IPS DF 6.9 (cell line): ENCODE measurements at regions not wholly inside any gene's neighbourhood (a gene's known extent, or its start where the extent isn't known, plus 50 kb on each side); places are given as distances from the start of the nearest gene placed in this dataset.

ENCODE experiments used
- DNase-seq: peaks from one replicate; pipeline ENCODE4 v3.0.0-alpha.2; 2013; ENCODE audit warnings: low read depth, low spot score
- H3K27ac ChIP-seq: one replicate; pipeline ENCODE4 v1.5.1; 2013; ENCODE audit warnings: low read length, control low read depth
- H3K27me3 ChIP-seq: 2 replicates; pipeline ENCODE4 v1.6.1; 2013; ENCODE audit warnings: mild to moderate bottlenecking, low read length; ENCODE audit not compliant: control insufficient read depth, insufficient read depth
- H3K36me3 ChIP-seq: 2 replicates; pipeline ENCODE4 v1.6.1; 2013; ENCODE audit warnings: low read length; ENCODE audit not compliant: control insufficient read depth, insufficient read depth
- H3K4me1 ChIP-seq: 2 replicates; pipeline ENCODE4 v1.6.1; 2013; ENCODE audit warnings: low read length; ENCODE audit not compliant: control insufficient read depth, insufficient read depth
- H3K4me3 ChIP-seq: 2 replicates; pipeline ENCODE4 v1.5.1; 2013; ENCODE audit warnings: mild to moderate bottlenecking, low read length
- H3K9me3 ChIP-seq: 2 replicates; pipeline ENCODE4 v1.6.1; 2013; ENCODE audit warnings: low read length, inconsistent platforms; ENCODE audit not compliant: control insufficient read depth, insufficient read depth
- WGBS: extraction: QIAGEN DNeasy Blood & Tissue Kit; methylation state at CpG from one replicate; pipeline ENCODE4 v1.1.7; 2013; ENCODE audit warnings: mixed read lengths, missing lambda C conversion rate; ENCODE audit not compliant: insufficient read length, insufficient coverage; 5-methylcytosine and 5-hydroxymethylcytosine counted together

- DNase-seq, result no peak
- Histone ChIP-seq H3K27me3 (no peaks in the 10 kb centered on the region), H3K4me1 (no peaks in the 10 kb centered on the region), H3K36me3 (no peaks in the 10 kb centered on the region), H3K4me3 (no peak overlapping the region), H3K9me3 (no peaks in the 10 kb centered on the region), H3K27ac (no peak overlapping the region)
- no CpG with 5 or more reads among the region's 1 CpG for WGBS
These were observed 134.5 kb upstream of the TLL1 start for GRCh38 chr4:165738571-165738970.

GRCh38 chr4:165740911-165741310, 132.1 kb upstream of the TLL1 start:
- no CpG with 5 or more reads among the region's 6 CpGs for WGBS
- H3K4me1 ChIP-seq, result no peaks in the 10 kb centered on the region
- no peaks in the 10 kb centered on the region for H3K36me3 ChIP-seq
- no peak overlapping the region for H3K27ac ChIP-seq
- no peak overlapping the region for H3K4me3 ChIP-seq
- no peaks in the 10 kb centered on the region for H3K27me3 ChIP-seq
- DNase-seq, result no peak
- no peaks in the 10 kb centered on the region for H3K9me3 ChIP-seq

GRCh38 chr4:165743422-165743821, 129.6 kb upstream of the TLL1 start:
- no peaks in the 10 kb centered on the region for H3K27me3 ChIP-seq
- H3K4me3 ChIP-seq, result no peak overlapping the region
- H3K36me3 ChIP-seq, result no peaks in the 10 kb centered on the region
- no peaks in the 10 kb centered on the region for H3K4me1 ChIP-seq
- H3K9me3 ChIP-seq, result no peaks in the 10 kb centered on the region
- no peak overlapping the region for H3K27ac ChIP-seq
- no CpG with 5 or more reads among the region's 3 CpGs for WGBS
- DNase-seq, result no peak

DNA sequence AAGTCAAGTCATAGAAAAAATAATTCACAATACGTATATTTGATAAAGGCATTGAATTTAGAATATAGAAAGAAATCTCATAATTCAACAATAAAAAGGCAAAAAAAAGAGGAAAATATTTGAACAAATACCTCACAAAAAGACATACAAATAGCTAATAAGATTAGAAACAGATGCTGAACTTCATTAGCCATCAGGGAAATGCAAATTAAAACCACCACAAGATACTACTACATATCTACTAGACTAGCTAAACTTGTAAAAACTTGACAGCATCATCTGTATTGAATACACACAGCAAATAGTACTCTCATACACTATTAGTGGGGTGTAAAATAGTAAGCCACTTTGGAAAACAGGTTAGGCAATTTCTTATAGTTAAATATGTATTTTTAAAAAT, 128.7 kb upstream of the TLL1 start:
- no peak for DNase-seq
- no peaks in the 10 kb centered on the region for H3K27me3 ChIP-seq
- no peaks in the 10 kb centered on the region for H3K9me3 ChIP-seq
- no peak overlapping the region for H3K4me3 ChIP-seq
- no peaks in the 10 kb centered on the region for H3K36me3 ChIP-seq
- no CpG with 5 or more reads among the region's 1 CpG for WGBS
- H3K27ac ChIP-seq, result no peak overlapping the region
- H3K4me1 ChIP-seq, result no peaks in the 10 kb centered on the region

DNA sequence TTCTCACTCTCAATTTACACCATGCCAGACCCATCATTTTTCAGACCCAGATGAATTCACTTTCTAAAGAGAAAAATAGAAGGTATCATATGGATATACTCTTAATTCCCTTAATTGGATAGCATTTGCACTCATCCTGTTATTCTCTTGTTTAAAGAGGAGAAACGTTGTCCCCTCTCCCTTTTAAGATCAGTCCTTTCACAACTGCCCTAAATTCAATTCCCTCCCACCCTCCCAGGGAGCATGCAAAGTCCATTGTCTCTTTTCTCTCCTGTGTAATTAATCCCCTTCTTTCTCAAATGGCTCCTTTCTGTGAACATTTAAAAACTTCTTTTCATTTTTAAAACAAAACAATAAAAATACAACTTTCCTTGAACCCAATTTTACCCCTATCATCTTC, 124.7 kb upstream of the TLL1 start:
- Histone ChIP-seq H3K4me3 (no peak overlapping the region), H3K9me3 (no peaks in the 10 kb centered on the region), H3K4me1 (no peaks in the 10 kb centered on the region), H3K27ac (no peak overlapping the region), H3K27me3 (no peaks in the 10 kb centered on the region), H3K36me3 (no peaks in the 10 kb centered on the region)
- DNase-seq, result no peak
- WGBS, result no CpG with 5 or more reads among the region's 1 CpG

- Histone ChIP-seq H3K27ac (no peak overlapping the region), H3K4me3 (no peak overlapping the region), H3K36me3 (no peaks in the 10 kb centered on the region), H3K27me3 (no peaks in the 10 kb centered on the region), H3K9me3 (no peaks in the 10 kb centered on the region), H3K4me1 (no peaks in the 10 kb centered on the region)
- no peak for DNase-seq
- WGBS, result no CpG with 5 or more reads among the region's 4 CpGs
These were observed 121.2 kb upstream of the TLL1 start for GRCh38 chr4:165751882-165752281.

- Histone ChIP-seq H3K4me1 (no peaks in the 10 kb centered on the region), H3K4me3 (no peak overlapping the region), H3K9me3 (no peaks in the 10 kb centered on the region), H3K36me3 (no peaks in the 10 kb centered on the region), H3K27me3 (no peaks in the 10 kb centered on the region), H3K27ac (no peak overlapping the region)
- WGBS, result no CpG with 5 or more reads among the region's 4 CpGs
- no peak for DNase-seq
These were observed 118.4 kb upstream of the TLL1 start for GRCh38 chr4:165754664-165755063.

DNA sequence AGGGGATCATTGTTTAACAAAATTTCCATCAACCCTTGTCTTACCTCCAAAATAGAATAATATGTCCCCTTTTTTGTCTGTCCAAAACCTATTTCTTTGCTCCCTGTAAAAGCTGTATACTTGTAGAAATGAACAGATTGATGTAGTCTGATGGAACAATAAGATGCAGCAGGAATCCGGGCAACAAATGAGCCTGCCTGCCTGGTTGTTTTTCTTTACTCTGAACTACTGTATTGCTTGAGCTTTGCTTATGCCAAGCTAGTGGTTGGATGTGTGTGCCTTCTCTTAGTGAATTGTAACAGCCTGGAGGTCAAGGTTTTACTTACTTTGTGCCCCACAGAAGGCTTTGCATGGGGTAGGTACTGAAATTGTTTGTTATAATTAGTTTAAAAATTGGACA, 116.2 kb upstream of the TLL1 start:
- DNase-seq, result no peak
- Histone ChIP-seq H3K36me3 (no peaks in the 10 kb centered on the region), H3K4me3 (no peak overlapping the region), H3K27me3 (no peaks in the 10 kb centered on the region), H3K4me1 (0 out of 2 replicates have a peak, but pooled peaks cover 1% of the 10 kb centered on the region), H3K27ac (no peak overlapping the region), H3K9me3 (no peaks in the 10 kb centered on the region)
- no CpG with 5 or more reads among the region's 1 CpG for WGBS

- DNase-seq, result no peak
- Histone ChIP-seq H3K27me3 (no peaks in the 10 kb centered on the region), H3K4me1 (0 out of 2 replicates have a peak, but pooled peaks cover 1% of the 10 kb centered on the region), H3K36me3 (no peaks in the 10 kb centered on the region), H3K4me3 (no peak overlapping the region), H3K9me3 (no peaks in the 10 kb centered on the region), H3K27ac (no peak overlapping the region)
- whole genome bisulfite sequencing, result no CpG with 5 or more reads among the region's 3 CpGs
These were observed 115.6 kb upstream of the TLL1 start for GRCh38 chr4:165757451-165757850.

GRCh38 chr4:165758086-165758485, 115.0 kb upstream of the TLL1 start:
- WGBS, result no CpG with 5 or more reads among the region's 2 CpGs
- no peak for DNase-seq
- Histone ChIP-seq H3K4me1 (0 out of 2 replicates have a peak, but pooled peaks cover 1% of the 10 kb centered on the region), H3K4me3 (no peak overlapping the region), H3K27ac (no peak overlapping the region), H3K27me3 (no peaks in the 10 kb centered on the region), H3K9me3 (no peaks in the 10 kb centered on the region), H3K36me3 (no peaks in the 10 kb centered on the region)

- no peaks in the 10 kb centered on the region for H3K36me3 ChIP-seq
- DNase-seq, result no peak
- no peaks in the 10 kb centered on the region for H3K9me3 ChIP-seq
- WGBS, result no CpG with 5 or more reads among the region's 7 CpGs
- no peaks in the 10 kb centered on the region for H3K27me3 ChIP-seq
- H3K4me3 ChIP-seq, result no peak overlapping the region
- H3K27ac ChIP-seq, result no peak overlapping the region
- 0 out of 2 replicates have a peak, but pooled peaks cover 1% of the 10 kb centered on the region for H3K4me1 ChIP-seq
These were observed 112.9 kb upstream of the TLL1 start for GRCh38 chr4:165760182-165760581.
